ENCODE measurements at regions not wholly inside any gene's neighbourhood (a gene's known extent, or its start where the extent isn't known, plus 50 kb on each side); places are given as distances from the start of the nearest gene placed in this dataset.

GRCh38 chr16:73713251-73713650 is 583.4 kb upstream of the PSMD7 start:
- Histone ChIP-seq H3K36me3 (no peaks in the 10 kb centered on the region), H3K9me3 (no peaks in the 10 kb centered on the region), H3K4me3 (ENCODE audit: low read depth, low read length) (no peak overlapping the region), H3K27me3 (no peaks in the 10 kb centered on the region), H3K4me1 (no peaks in the 10 kb centered on the region)
- DNase-seq = no peak
- TF ChIP-seq, protein P1, sequence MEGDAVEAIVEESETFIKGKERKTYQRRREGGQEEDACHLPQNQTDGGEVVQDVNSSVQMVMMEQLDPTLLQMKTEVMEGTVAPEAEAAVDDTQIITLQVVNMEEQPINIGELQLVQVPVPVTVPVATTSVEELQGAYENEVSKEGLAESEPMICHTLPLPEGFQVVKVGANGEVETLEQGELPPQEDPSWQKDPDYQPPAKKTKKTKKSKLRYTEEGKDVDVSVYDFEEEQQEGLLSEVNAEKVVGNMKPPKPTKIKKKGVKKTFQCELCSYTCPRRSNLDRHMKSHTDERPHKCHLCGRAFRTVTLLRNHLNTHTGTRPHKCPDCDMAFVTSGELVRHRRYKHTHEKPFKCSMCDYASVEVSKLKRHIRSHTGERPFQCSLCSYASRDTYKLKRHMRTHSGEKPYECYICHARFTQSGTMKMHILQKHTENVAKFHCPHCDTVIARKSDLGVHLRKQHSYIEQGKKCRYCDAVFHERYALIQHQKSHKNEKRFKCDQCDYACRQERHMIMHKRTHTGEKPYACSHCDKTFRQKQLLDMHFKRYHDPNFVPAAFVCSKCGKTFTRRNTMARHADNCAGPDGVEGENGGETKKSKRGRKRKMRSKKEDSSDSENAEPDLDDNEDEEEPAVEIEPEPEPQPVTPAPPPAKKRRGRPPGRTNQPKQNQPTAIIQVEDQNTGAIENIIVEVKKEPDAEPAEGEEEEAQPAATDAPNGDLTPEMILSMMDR (IDR thresholded peaks at IDR 0.05; ENCODE audit: low read depth, low read length) = no peak

- Histone ChIP-seq H3K36me3 (no peaks in the 10 kb centered on the region), H3K27me3 (no peaks in the 10 kb centered on the region), H3K9me3 (no peaks in the 10 kb centered on the region), H3K4me3 (ENCODE audit: low read depth, low read length) (no peak overlapping the region), H3K4me1 (no peaks in the 10 kb centered on the region)
- DNase-seq = no peak
- TF ChIP-seq, protein P1 (IDR thresholded peaks at IDR 0.05; ENCODE audit: low read depth, low read length) = no peak
Observed at GRCh38 chr16:73711406-73712080, 585.1 kb upstream of the PSMD7 start.

- Histone ChIP-seq H3K36me3 (no peaks in the 10 kb centered on the region), H3K4me3 (ENCODE audit: low read depth, low read length) (no peak overlapping the region), H3K9me3 (no peaks in the 10 kb centered on the region), H3K4me1 (no peaks in the 10 kb centered on the region), H3K27me3 (no peaks in the 10 kb centered on the region)
- no peak for DNase-seq
- TF ChIP-seq, protein P1 (IDR thresholded peaks at IDR 0.05; ENCODE audit: low read depth, low read length) = no peak
Observed at GRCh38 chr16:73710526-73710925, 586.1 kb upstream of the PSMD7 start.

- Histone ChIP-seq H3K27me3 (0 out of 2 replicates have a peak, but pooled peaks cover 1% of the 10 kb centered on the region), H3K9me3 (no peaks in the 10 kb centered on the region), H3K36me3 (no peaks in the 10 kb centered on the region), H3K4me3 (ENCODE audit: low read depth, low read length) (no peak overlapping the region), H3K4me1 (no peaks in the 10 kb centered on the region)
- TF ChIP-seq, protein P1 (IDR thresholded peaks at IDR 0.05; ENCODE audit: low read depth, low read length) = no peak
- DNase-seq = no peak
Observed at GRCh38 chr16:73707863-73708262, 588.8 kb upstream of the PSMD7 start.

GRCh38 chr16:73703891-73704290 is 592.7 kb upstream of the PSMD7 start:
- no peaks in the 10 kb centered on the region for H3K4me1 ChIP-seq
- no peaks in the 10 kb centered on the region for H3K36me3 ChIP-seq
- H3K4me3 ChIP-seq (ENCODE audit: low read depth, low read length) = no peak overlapping the region
- no peaks in the 10 kb centered on the region for H3K9me3 ChIP-seq
- DNase-seq = no peak
- H3K27me3 ChIP-seq = 0 out of 2 replicates have a peak, but pooled peaks cover 4% of the 10 kb centered on the region
- TF ChIP-seq, protein P1 (IDR thresholded peaks at IDR 0.05; ENCODE audit: low read depth, low read length) = no peak

GRCh38 chr16:73697336-73697735 is 599.3 kb upstream of the PSMD7 start:
- H3K36me3 ChIP-seq = no peaks in the 10 kb centered on the region
- DNase-seq = no peak
- H3K27me3 ChIP-seq = no peaks in the 10 kb centered on the region
- no peak overlapping the region for H3K4me3 ChIP-seq (ENCODE audit: low read depth, low read length)
- TF ChIP-seq, protein P1 (IDR thresholded peaks at IDR 0.05; ENCODE audit: low read depth, low read length) = no peak
- no peaks in the 10 kb centered on the region for H3K9me3 ChIP-seq
- H3K4me1 ChIP-seq = no peaks in the 10 kb centered on the region
